Pancreas (tissue), 10 donors: ENCODE measurements at regions not wholly inside any gene's neighbourhood (a gene's known extent, or its start where the extent isn't known, plus 50 kb on each side); places are given as distances from the start of the nearest gene placed in this dataset.

Experiments
- ATAC-seq, 4 donors: fragments of 200-7000 bp; cut with Tn5 transposase; one replicate each; pipeline versions ENCODE4 v1.8.0 to v1.9.1; 2020; ENCODE audit warnings: mild to moderate bottlenecking in 4 of 4, moderate library complexity in 4 of 4
- DNase-seq, 6 donors: peaks; one replicate each; pipeline ENCODE4 v3.0.0-alpha.2; 2020
- FAIRE-seq: peaks from 2 replicates; lab custom pipeline; 2012; peaks lifted over from hg19 to GRCh38; lab: Jason Lieb, UNC
- H3K27ac ChIP-seq, 4 donors: fragments of 200-600 bp; sonication (generic); 1 replicate in 3 of 4; 2 replicates in 1 of 4; pipeline versions ENCODE4 v1.5.0 to v1.8.0; 2020
- H3K27me3 ChIP-seq, 4 donors: fragments of 200-600 bp; one replicate each; pipeline ENCODE4 v1.8.0; 2021
- H3K36me3 ChIP-seq, 3 donors: fragments of 200-600 bp; sonication (generic) in 1 of 3; one replicate each; pipeline versions ENCODE4 v1.5.0 to v1.8.0; 2020 to 2021
- H3K4me1 ChIP-seq, 3 donors: fragments of 200-600 bp; one replicate each; pipeline ENCODE4 v1.8.0; 2021
- H3K4me3 ChIP-seq, 4 donors: fragments of 200-600 bp; sonication (generic) in 2 of 4; one replicate each; pipeline versions ENCODE4 v1.5.0 to v1.8.0; 2020 to 2021
- H3K9me3 ChIP-seq, 4 donors: fragments of 200-600 bp; one replicate each; pipeline ENCODE4 v1.8.0; 2021
- CTCF ChIP-seq, 4 donors: fragments of 200-600 bp; sonication (generic) in 3 of 4; IDR thresholded peaks; one replicate each; pipeline versions ENCODE4 v1.5.0 to v1.8.0; 2021; ENCODE audit warnings: antibody characterized with exemption in 4 of 4
- WGBS, 2 donors: extraction: QIAGEN DNeasy Blood & Tissue Kit; methylation state at CpG; one replicate each; pipeline ENCODE4 v1.1.7; 2013; 5-methylcytosine and 5-hydroxymethylcytosine counted together
- intact Hi-C, 3 donors: fragments of 100-400 bp; cut with DNase I; formaldehyde crosslinking; loops; one replicate each; pipeline versions ENCODE4 v1.11.1 to v1.14.2; 2022
- donor health status: healthy with polysubstance abuse.
- donor health status: DM: no; HTN: no; CAD: no; lungs with moderate emphysema.
- donor health status: DM: no; HTN: no; CAD: no.
- donor health status: control.
- donor health status: control.
- donor health status: Bipolar disorder and iron deficiency.
- donor health status: DM: yes; HTN: yes; CAD: no.
- donor health status: DM: no; HTN: no; CAD: no.
- donor health status: DM: no; HTN: no; CAD: no.
- donor health status: DM: yes; HTN: yes; CAD: no.

GRCh38 chr3:168186293-168186983 is 90.7 kb upstream of the GOLIM4 start:
- Histone ChIP-seq H3K36me3 (no peaks in the 10 kb centered on the region), H3K9me3 (no peaks in the 10 kb centered on the region), H3K4me3 (no peak overlapping the region), H3K4me1 (peaks cover 0 to 3% (median 0%) of the 10 kb centered on the region in 3 donors), H3K27me3 (no peaks in the 10 kb centered on the region), H3K27ac (no peak overlapping the region)
- peak; percentile 56 to 92 (median 88) for ATAC-seq
- intact Hi-C loops, result no loop called here
- 67 to 72% methylated on average over 5 of the region's 5 CpGs for WGBS, 2 donors
- DNase-seq, result no peak
- no peak for FAIRE-seq
- TF ChIP-seq CTCF (IDR thresholded peaks at IDR 0.05), result no peak

GRCh38 chr3:168183774-168184173 is 88.0 kb upstream of the GOLIM4 start:
- H3K27ac ChIP-seq, result no peak overlapping the region
- 15 to 17% methylated on average over 1 of the region's 1 CpG for WGBS, 2 donors
- intact Hi-C loops, result no loop called here
- peaks cover 0 to 3% (median 0%) of the 10 kb centered on the region in 3 donors for H3K4me1 ChIP-seq
- no peak overlapping the region for H3K4me3 ChIP-seq
- no peak for DNase-seq
- H3K27me3 ChIP-seq, result no peaks in the 10 kb centered on the region
- no peak for ATAC-seq
- FAIRE-seq, result no peak
- no peak for TF ChIP-seq CTCF (IDR thresholded peaks at IDR 0.05)
- H3K36me3 ChIP-seq, result no peaks in the 10 kb centered on the region
- no peaks in the 10 kb centered on the region for H3K9me3 ChIP-seq

- Histone ChIP-seq H3K4me1 (no peaks in the 10 kb centered on the region), H3K27ac (no peak overlapping the region), H3K36me3 (no peaks in the 10 kb centered on the region), H3K9me3 (no peaks in the 10 kb centered on the region), H3K4me3 (no peak overlapping the region), H3K27me3 (no peaks in the 10 kb centered on the region)
- 52 to 70% methylated on average over 3 of the region's 3 CpGs for WGBS, 2 donors
- no peak for FAIRE-seq
- no peak for ATAC-seq
- no peak for TF ChIP-seq CTCF (IDR thresholded peaks at IDR 0.05)
- DNase-seq, result no peak
- intact Hi-C loops, result loop anchor here in 1 of 3 donors (10.0 kb wide), 1 partner anchor 124 kb away; no protein-coding TSS in a partner anchor
Measured at GRCh38 chr3:168168743-168169142, 73.0 kb upstream of the GOLIM4 start.

- WGBS, 2 donors, result 16 to 17% methylated on average over 6 of the region's 6 CpGs
- TF ChIP-seq CTCF (IDR thresholded peaks at IDR 0.05), result peak; percentile 37 to 66 (median 48)
- Histone ChIP-seq H3K27ac (no peak overlapping the region), H3K4me3 (no peak overlapping the region), H3K4me1 (no peaks in the 10 kb centered on the region), H3K36me3 (no peaks in the 10 kb centered on the region), H3K27me3 (no peaks in the 10 kb centered on the region), H3K9me3 (no peaks in the 10 kb centered on the region)
- intact Hi-C loops, result loop anchor here in 1 of 3 donors (10.0 kb wide), 1 partner anchor 121 kb away; no protein-coding TSS in a partner anchor
- FAIRE-seq (peak; percentile 91), ATAC-seq (peak; percentile 87 to 99 (median 94)), DNase-seq (peak in 3 of 6 donors; percentile 43 to 71 (median 63))
Measured at GRCh38 chr3:168165390-168166269, 69.9 kb upstream of the GOLIM4 start.
